Fibroblast of gingiva (primary cell): ENCODE measurements at regions not wholly inside any gene's neighbourhood (a gene's known extent, or its start where the extent isn't known, plus 50 kb on each side); places are given as distances from the start of the nearest gene placed in this dataset.

Experiments
- DNase-seq: peaks from one replicate; pipeline ENCODE4 v3.0.0-alpha.2; 2011; ENCODE audit warnings: low read depth

GRCh38 chr4:171759274-171759673, 53.9 kb upstream of the GALNTL6 start:
- DNase-seq = no peak

GRCh38 chr4:171751538-171751937, 61.7 kb upstream of the GALNTL6 start:
- no peak for DNase-seq

- no peak for DNase-seq
Measured at GRCh38 chr4:171746418-171746817, 66.8 kb upstream of the GALNTL6 start.

GRCh38 chr4:171742436-171742835, 70.8 kb upstream of the GALNTL6 start:
- no peak for DNase-seq

GRCh38 chr4:171727185-171727584, 86.0 kb upstream of the GALNTL6 start:
- DNase-seq = no peak

- no peak for DNase-seq
Measured at GRCh38 chr4:171721937-171722336, 91.3 kb upstream of the GALNTL6 start.

GRCh38 chr4:171719691-171720090, 93.5 kb upstream of the GALNTL6 start:
- no peak for DNase-seq

GRCh38 chr4:171718665-171719064, 94.5 kb upstream of the GALNTL6 start:
- DNase-seq = no peak

GRCh38 chr4:171718069-171718468, 95.1 kb upstream of the GALNTL6 start:
- DNase-seq = no peak

- no peak for DNase-seq
Measured at GRCh38 chr4:171717231-171717741, 95.9 kb upstream of the GALNTL6 start.

- DNase-seq = no peak
Measured at GRCh38 chr4:171715973-171716372, 97.2 kb upstream of the GALNTL6 start.

- no peak for DNase-seq
Measured at GRCh38 chr4:171714791-171715454, 98.3 kb upstream of the GALNTL6 start.

- DNase-seq = no peak
Measured at GRCh38 chr4:171710743-171711142, 102.5 kb upstream of the GALNTL6 start.

GRCh38 chr4:171676555-171677215, 136.5 kb upstream of the GALNTL6 start:
- DNase-seq = no peak

GRCh38 chr4:171674781-171675180, 138.4 kb upstream of the GALNTL6 start:
- no peak for DNase-seq

GRCh38 chr4:171668403-171668802, 144.8 kb upstream of the GALNTL6 start:
- DNase-seq = no peak

- DNase-seq = no peak
Measured at GRCh38 chr4:171667906-171668305, 145.3 kb upstream of the GALNTL6 start.

- no peak for DNase-seq
Measured at GRCh38 chr4:171651071-171651470, 162.1 kb upstream of the GALNTL6 start.

- no peak for DNase-seq
Measured at GRCh38 chr4:171650543-171650942, 162.7 kb upstream of the GALNTL6 start.

- DNase-seq = no peak
Measured at GRCh38 chr4:171648926-171649325, 164.3 kb upstream of the GALNTL6 start.

- DNase-seq = no peak
Measured at GRCh38 chr4:171646984-171647383, 166.2 kb upstream of the GALNTL6 start.

- DNase-seq = no peak
Measured at GRCh38 chr4:171644430-171645057, 168.7 kb upstream of the GALNTL6 start.

GRCh38 chr4:171639540-171639939, 173.7 kb upstream of the GALNTL6 start:
- DNase-seq = no peak
